Thyroid gland (tissue), 4 donors: ENCODE measurements at regions not wholly inside any gene's neighbourhood (a gene's known extent, or its start where the extent isn't known, plus 50 kb on each side); places are given as distances from the start of the nearest gene placed in this dataset.

Source experiments
- CTCF ChIP-seq, 6 experiments: fragments of 200-600 bp in 3 of 6; fragments of 450-650 bp in 3 of 6; sonication (generic) in 3 of 6; IDR thresholded peaks; one replicate each; pipeline ENCODE4 v1.5.1; 2016 to 2019; ENCODE audit warnings: antibody characterized with exemption in 6 of 6, mild to moderate bottlenecking in 2 of 6, inconsistent platforms in 1 of 6, moderate library complexity in 1 of 6
- POLR2A ChIP-seq, 2 donors: fragments of 450-650 bp; IDR thresholded peaks; one replicate each; pipeline ENCODE4 v1.6.1; 2017; ENCODE audit warnings: antibody characterized with exemption in 2 of 2, mild to moderate bottlenecking in 2 of 2, moderate library complexity in 1 of 2

GRCh38 chr3:182234881-182235280, 523.2 kb downstream of the SOX2 start:
- TF ChIP-seq CTCF (IDR thresholded peaks at IDR 0.05) (no peak), POLR2A (IDR thresholded peaks at IDR 0.05) (no peak)
